Esophagus squamous epithelium (tissue), 5 donors: ENCODE measurements at regions not wholly inside any gene's neighbourhood (a gene's known extent, or its start where the extent isn't known, plus 50 kb on each side); places are given as distances from the start of the nearest gene placed in this dataset.

ENCODE experiments used
- DNase-seq: peaks from one replicate; lab custom pipeline; 2025; lab: John Stamatoyannopoulos, UW
- H3K27ac ChIP-seq, 4 donors: fragments of 200-600 bp; sonication (generic); one replicate each; pipeline ENCODE4 v1.5.1; 2016 to 2019; ENCODE audit warnings: mild to moderate bottlenecking in 1 of 4
- H3K27me3 ChIP-seq, 4 donors: fragments of 200-600 bp; sonication (generic); 1 replicate in 3 of 4; 2 replicates in 1 of 4; pipeline versions ENCODE4 v1.5.1 to v1.6.0; 2017 to 2021; ENCODE audit warnings: antibody characterized with exemption in 1 of 4
- H3K36me3 ChIP-seq, 3 donors: fragments of 200-600 bp; sonication (generic); one replicate each; pipeline ENCODE4 v1.5.1; 2016 to 2019
- H3K4me1 ChIP-seq, 3 donors: fragments of 200-600 bp; sonication (generic); one replicate each; pipeline ENCODE4 v1.5.1; 2017 to 2019
- H3K4me3 ChIP-seq, 4 donors: fragments of 200-600 bp; sonication (generic); 1 replicate in 3 of 4; 2 replicates in 1 of 4; pipeline ENCODE4 v1.5.1; 2016 to 2019; ENCODE audit warnings: mild to moderate bottlenecking in 2 of 4, moderate library complexity in 1 of 4
- H3K9me3 ChIP-seq, 3 donors: fragments of 200-600 bp; sonication (generic); one replicate each; pipeline ENCODE4 v1.5.1; 2016 to 2019
- POLR2A ChIP-seq, 4 donors: fragments of 450-650 bp; IDR thresholded peaks; one replicate each; pipeline ENCODE4 v1.6.1; 2017; ENCODE audit warnings: antibody characterized with exemption in 4 of 4, mild to moderate bottlenecking in 4 of 4, moderate library complexity in 3 of 4
- WGBS, 2 donors: methylation state at CpG; one replicate each; pipeline ENCODE4 v1.1.5; 2018; 5-methylcytosine and 5-hydroxymethylcytosine counted together
- intact Hi-C: fragments of 100-400 bp; cut with DNase I; formaldehyde crosslinking; loops from one replicate; pipeline ENCODE4 v1.15.0; 2022
- TF ChIP-seq, protein P1 (sequence below), 6 experiments: fragments of 450-650 bp in 4 of 6; fragments of 200-600 bp in 2 of 6; sonication (generic) in 2 of 6; IDR thresholded peaks; one replicate each; pipeline ENCODE4 v1.5.1; 2016 to 2019; ENCODE audit warnings: antibody characterized with exemption in 6 of 6, mild to moderate bottlenecking in 4 of 6, moderate library complexity in 4 of 6
- donor health status: DM: yes; HTN: yes; CAD: no.

DNA sequence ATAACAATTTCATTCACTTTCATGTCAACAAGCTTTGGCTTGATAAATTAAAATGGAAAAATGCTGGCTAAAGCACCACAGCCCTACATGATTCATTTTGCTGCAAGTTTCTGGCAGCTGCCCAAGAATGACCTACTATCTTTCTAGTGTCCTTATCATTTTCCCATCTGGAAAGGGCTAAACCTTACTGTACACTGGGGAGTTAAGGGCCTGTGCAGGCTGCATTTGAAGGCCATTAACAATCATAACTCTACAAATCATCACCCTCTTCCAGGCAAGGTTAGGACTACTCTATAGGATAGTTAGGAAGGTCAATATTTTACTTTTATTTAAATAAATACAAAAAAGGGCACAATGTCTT lies 579.7 kb upstream of the ZNF608 start:
- Histone ChIP-seq H3K4me3 (no peak overlapping the region), H3K9me3 (no peaks in the 10 kb centered on the region), H3K4me1 (peaks cover 0 to 6% (median 0%) of the 10 kb centered on the region in 3 donors), H3K36me3 (no peaks in the 10 kb centered on the region), H3K27me3 (no peaks in the 10 kb centered on the region), H3K27ac (no peak overlapping the region)
- TF ChIP-seq, protein P1, sequence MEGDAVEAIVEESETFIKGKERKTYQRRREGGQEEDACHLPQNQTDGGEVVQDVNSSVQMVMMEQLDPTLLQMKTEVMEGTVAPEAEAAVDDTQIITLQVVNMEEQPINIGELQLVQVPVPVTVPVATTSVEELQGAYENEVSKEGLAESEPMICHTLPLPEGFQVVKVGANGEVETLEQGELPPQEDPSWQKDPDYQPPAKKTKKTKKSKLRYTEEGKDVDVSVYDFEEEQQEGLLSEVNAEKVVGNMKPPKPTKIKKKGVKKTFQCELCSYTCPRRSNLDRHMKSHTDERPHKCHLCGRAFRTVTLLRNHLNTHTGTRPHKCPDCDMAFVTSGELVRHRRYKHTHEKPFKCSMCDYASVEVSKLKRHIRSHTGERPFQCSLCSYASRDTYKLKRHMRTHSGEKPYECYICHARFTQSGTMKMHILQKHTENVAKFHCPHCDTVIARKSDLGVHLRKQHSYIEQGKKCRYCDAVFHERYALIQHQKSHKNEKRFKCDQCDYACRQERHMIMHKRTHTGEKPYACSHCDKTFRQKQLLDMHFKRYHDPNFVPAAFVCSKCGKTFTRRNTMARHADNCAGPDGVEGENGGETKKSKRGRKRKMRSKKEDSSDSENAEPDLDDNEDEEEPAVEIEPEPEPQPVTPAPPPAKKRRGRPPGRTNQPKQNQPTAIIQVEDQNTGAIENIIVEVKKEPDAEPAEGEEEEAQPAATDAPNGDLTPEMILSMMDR (IDR thresholded peaks at IDR 0.05): no peak
- intact Hi-C loops: no loop called here
- no peak for DNase-seq

DNA sequence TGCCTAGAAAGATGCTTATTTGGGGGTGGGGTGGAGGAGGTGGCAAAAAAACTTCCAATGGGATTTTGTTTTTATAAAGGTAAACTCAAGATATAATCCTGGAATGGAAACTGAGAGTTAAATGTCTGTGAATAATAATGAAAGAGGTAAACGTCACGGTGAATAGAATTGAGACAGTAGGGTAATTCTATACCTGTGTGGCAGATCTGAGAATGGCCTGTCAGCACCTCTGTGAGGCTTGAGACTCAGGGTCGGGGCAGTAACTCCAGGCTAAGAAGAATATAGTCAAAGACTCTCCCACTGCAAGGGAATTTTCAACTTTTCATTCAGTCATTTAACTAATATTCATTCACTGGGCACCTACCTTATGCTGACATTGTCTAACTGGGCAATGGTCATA lies 581.2 kb upstream of the ZNF608 start:
- intact Hi-C loops: no loop called here
- Histone ChIP-seq H3K27me3 (no peaks in the 10 kb centered on the region), H3K4me3 (no peak overlapping the region), H3K9me3 (no peaks in the 10 kb centered on the region), H3K4me1 (peaks cover 0 to 12% (median 0%) of the 10 kb centered on the region in 3 donors), H3K27ac (no peak overlapping the region), H3K36me3 (no peaks in the 10 kb centered on the region)
- WGBS, 2 donors: 77 to 86% methylated on average over 3 of the region's 3 CpGs
- DNase-seq: no peak
- TF ChIP-seq, protein P1 (IDR thresholded peaks at IDR 0.05): no peak
- no peak for TF ChIP-seq POLR2A (IDR thresholded peaks at IDR 0.05)

DNA sequence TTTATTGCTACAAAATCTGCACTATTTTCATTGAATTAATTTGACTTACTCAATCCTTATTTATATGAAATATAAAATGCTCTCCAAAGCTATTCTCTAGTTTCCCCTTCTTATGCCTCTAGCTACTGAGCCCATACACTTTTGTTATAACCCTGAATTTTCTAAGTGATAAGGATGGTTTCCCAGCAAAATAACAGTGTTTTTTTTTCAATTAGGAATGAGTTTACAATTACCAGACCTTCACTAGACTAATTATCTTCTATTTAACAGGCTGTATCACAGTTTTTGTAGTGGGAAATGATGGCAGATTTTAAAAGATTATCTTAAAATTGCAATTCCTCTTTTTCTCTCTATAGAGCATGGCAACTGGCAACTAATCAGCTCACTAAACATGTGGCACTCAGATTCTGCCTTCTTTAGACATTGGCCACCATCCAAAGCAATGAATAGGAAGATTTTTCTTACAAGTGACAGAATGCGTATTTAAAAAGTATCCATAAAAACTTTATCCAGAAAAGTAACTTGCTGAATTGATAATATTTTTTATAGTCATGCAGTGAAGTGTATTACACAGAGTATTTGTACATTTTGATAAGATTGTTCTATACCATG lies 585.7 kb upstream of the ZNF608 start:
- Histone ChIP-seq H3K27ac (no peak overlapping the region), H3K27me3 (no peaks in the 10 kb centered on the region), H3K4me3 (no peak overlapping the region), H3K36me3 (no peaks in the 10 kb centered on the region), H3K9me3 (no peaks in the 10 kb centered on the region), H3K4me1 (peaks cover 0 to 8% (median 0%) of the 10 kb centered on the region in 3 donors)
- intact Hi-C loops: no loop called here
- no peak for DNase-seq
- TF ChIP-seq, protein P1 (IDR thresholded peaks at IDR 0.05): no peak
- WGBS, 2 donors: 62 to 83% methylated on average over 1 of the region's 1 CpG

DNA sequence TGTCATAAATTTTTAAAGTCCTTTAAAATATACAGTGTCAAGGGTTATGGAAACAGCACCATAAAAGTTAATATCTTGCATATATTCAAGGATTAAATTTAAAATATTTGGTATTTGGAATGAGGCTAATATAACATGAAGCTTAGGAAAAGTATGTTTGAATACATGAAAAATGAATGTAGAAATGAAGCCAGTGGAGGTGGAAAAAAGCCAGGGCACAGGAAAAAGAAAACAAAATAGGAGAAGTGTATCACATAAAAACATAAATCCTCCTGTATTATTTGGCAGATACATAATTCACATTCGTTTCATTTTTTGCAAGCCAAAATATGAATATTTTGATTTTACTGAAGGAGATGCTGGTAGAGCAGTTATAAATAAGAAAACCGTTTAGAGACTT lies 587.0 kb upstream of the ZNF608 start:
- Histone ChIP-seq H3K4me1 (peaks cover 0 to 10% (median 0%) of the 10 kb centered on the region in 3 donors), H3K36me3 (no peaks in the 10 kb centered on the region), H3K27ac (no peak overlapping the region), H3K27me3 (no peaks in the 10 kb centered on the region), H3K4me3 (no peak overlapping the region), H3K9me3 (no peaks in the 10 kb centered on the region)
- intact Hi-C loops: no loop called here
- no peak for DNase-seq
- TF ChIP-seq POLR2A (IDR thresholded peaks at IDR 0.05): no peak
- TF ChIP-seq, protein P1 (IDR thresholded peaks at IDR 0.05): no peak
- 44 to 52% methylated on average over 2 of the region's 2 CpGs for WGBS, 2 donors

DNA sequence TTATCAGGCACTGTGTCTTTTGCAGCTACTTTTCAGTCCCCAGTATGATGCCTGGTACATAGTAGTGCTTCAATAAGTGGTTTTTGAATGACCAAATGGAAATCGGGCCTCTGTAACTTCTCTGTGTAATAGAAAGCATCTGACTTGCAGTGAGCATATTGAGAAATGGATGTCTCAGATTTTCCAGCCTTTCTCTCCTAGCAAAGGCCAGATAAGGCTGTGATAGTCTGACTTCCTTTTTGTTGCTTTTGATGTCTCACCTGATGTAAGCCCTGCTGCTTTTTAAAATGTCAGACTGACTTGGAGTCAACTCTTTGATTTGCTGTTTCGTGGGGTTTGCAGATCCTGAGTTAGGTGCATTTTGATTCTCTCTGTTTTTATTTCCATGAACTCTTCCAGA lies 590.0 kb upstream of the ZNF608 start:
- no peak for DNase-seq
- TF ChIP-seq, protein P1 (IDR thresholded peaks at IDR 0.05): no peak
- TF ChIP-seq POLR2A (IDR thresholded peaks at IDR 0.05): no peak
- Histone ChIP-seq H3K27me3 (no peaks in the 10 kb centered on the region), H3K36me3 (no peaks in the 10 kb centered on the region), H3K4me1 (peaks cover 0 to 10% (median 0%) of the 10 kb centered on the region in 3 donors), H3K4me3 (no peak overlapping the region), H3K9me3 (no peaks in the 10 kb centered on the region), H3K27ac (no peak overlapping the region)
- WGBS, 2 donors: 37 to 50% methylated on average over 2 of the region's 2 CpGs
- intact Hi-C loops: no loop called here
